ENCODE measurements at regions not wholly inside any gene's neighbourhood (a gene's known extent, or its start where the extent isn't known, plus 50 kb on each side); places are given as distances from the start of the nearest gene placed in this dataset.
"Not testable (repeated sequence)": the region's sequence is repeated elsewhere in the genome, so short reads cannot be mapped to it uniquely, and the experiment has no call there.

DNA sequence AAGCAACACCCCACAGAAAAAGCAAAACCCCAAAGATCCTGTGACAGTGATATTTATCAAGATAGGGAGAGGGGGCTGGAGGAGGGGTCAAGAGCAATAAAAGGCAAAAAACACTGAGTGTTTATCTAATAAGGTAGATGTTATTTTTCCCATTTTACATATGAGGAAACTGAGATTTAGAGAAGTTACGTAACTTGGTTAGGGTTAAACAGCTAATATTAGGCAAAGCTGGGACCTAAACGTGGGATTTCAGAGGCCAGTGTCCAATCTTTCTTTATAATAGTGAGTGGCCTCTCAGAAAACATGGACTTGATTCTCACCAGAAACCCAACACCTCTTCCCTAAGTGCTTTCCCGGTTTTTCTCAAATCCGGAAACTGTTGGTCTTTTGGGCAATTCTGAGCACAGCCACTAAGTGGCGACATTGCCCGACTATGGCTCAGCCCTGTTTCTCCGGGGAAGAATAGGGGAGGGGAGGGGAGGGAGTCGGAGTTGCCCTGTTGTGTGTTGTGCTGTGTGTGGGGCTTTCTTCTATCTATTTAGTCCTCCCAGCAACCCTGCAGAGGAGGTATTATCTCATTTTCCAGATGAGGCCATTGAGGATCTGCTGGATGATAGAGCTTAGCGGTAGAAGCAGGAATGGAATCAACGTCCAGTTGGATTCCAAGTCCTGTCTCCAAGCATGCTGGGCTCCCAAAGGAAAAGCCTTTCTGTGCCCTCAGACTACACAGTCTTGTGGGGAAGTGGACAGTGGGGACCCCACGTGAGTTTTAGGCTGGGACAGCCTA lies 58.7 kb upstream of the ETV3 start:
- H3K4me3 ChIP-seq (ENCODE audit: low read length); DNase-seq (ENCODE audit: low read depth): not testable (repeated sequence)
- TF ChIP-seq CTCF (conservative IDR thresholded peaks at IDR 0.05; ENCODE audit: low read depth, low read length): peak; percentile 39

- DNase-seq (ENCODE audit: low read depth): no peak
- TF ChIP-seq CTCF (conservative IDR thresholded peaks at IDR 0.05; ENCODE audit: low read depth, low read length): no peak
- H3K4me3 ChIP-seq (ENCODE audit: low read length): no peak overlapping the region
These were observed 58.0 kb upstream of the ETV3 start for GRCh38 chr1:157196245-157196543.

- TF ChIP-seq CTCF (conservative IDR thresholded peaks at IDR 0.05; ENCODE audit: low read depth, low read length): no peak
- no peak overlapping the region for H3K4me3 ChIP-seq (ENCODE audit: low read length)
- no peak for DNase-seq (ENCODE audit: low read depth)
These were observed 57.5 kb upstream of the ETV3 start for GRCh38 chr1:157195521-157196244.

GRCh38 chr1:157194731-157195520 lies 56.7 kb upstream of the ETV3 start:
- TF ChIP-seq CTCF (conservative IDR thresholded peaks at IDR 0.05; ENCODE audit: low read depth, low read length): no peak
- no peak overlapping the region for H3K4me3 ChIP-seq (ENCODE audit: low read length)

DNA sequence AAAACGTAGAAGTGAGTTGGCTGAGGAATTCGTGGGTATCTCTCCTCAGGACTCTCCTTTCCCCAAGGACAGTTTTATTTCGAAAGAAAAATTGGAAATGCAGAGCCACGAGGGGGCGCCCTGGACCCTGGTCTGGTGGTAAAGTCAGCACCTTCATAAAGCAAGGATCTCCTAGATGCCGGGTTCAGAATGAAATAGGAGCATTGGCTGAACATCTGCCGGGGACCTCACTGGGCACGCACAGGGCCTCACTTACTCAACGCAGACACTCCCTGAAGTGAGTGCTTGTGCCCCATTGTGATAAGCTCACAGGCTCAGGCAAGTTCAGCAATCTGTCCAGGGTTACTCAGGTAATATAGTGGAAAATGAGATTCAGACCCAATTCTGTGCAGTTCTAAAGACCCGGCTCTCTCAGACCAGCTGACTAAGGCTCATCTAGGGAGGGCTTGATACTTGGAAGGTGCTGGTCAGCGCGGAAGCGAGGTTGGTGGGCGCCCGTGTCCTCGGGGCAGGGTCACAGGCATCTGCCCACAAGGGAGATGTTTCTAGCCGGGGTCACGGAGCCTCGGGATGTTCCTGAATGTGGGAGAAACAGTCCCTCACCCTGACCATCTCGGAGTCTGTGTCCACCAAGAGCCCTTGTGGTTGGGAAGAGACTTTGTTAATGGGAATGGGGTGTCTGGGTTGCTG lies 55.7 kb upstream of the ETV3 start:
- no peak for DNase-seq (ENCODE audit: low read depth)
- peak; percentile 83 for TF ChIP-seq CTCF (conservative IDR thresholded peaks at IDR 0.05; ENCODE audit: low read depth, low read length)
- H3K4me3 ChIP-seq (ENCODE audit: low read length): no peak overlapping the region

More at GRCh38 chr1:157194731-157195520, 56.7 kb upstream of the ETV3 start:
- DNase-seq (ENCODE audit: low read depth): no peak

GRCh38 chr1:157193219-157193618 lies 55.0 kb upstream of the ETV3 start:
- no peak for DNase-seq (ENCODE audit: low read depth)
- no peak for TF ChIP-seq CTCF (conservative IDR thresholded peaks at IDR 0.05; ENCODE audit: low read depth, low read length)
- no peak overlapping the region for H3K4me3 ChIP-seq (ENCODE audit: low read length)

All from retinal pigment epithelial cell (primary cell).